Trophoblast cell (in vitro differentiated cells and primary cell): ENCODE measurements at regions not wholly inside any gene's neighbourhood (a gene's known extent, or its start where the extent isn't known, plus 50 kb on each side); places are given as distances from the start of the nearest gene placed in this dataset.

ENCODE experiments used
- DNase-seq, 2 donors: peaks; one replicate each; pipeline ENCODE4 v3.0.0-alpha.2; 2016
- H2AFZ ChIP-seq: 2 replicates; pipeline ENCODE4 v1.6.1; 2013; ENCODE audit warnings: low read length, moderate library complexity, mild to moderate bottlenecking; ENCODE audit not compliant: insufficient read depth, poor library complexity
- H2AK5ac ChIP-seq: 2 replicates; pipeline ENCODE4 v1.6.1; 2013; ENCODE audit warnings: mild to moderate bottlenecking, low read length
- H2BK120ac ChIP-seq: 2 replicates; pipeline ENCODE4 v1.6.1; 2013; ENCODE audit warnings: low read length, mild to moderate bottlenecking, moderate library complexity; ENCODE audit not compliant: insufficient read depth, poor library complexity
- H2BK12ac ChIP-seq: 2 replicates; pipeline ENCODE4 v1.6.1; 2013; ENCODE audit warnings: mild to moderate bottlenecking, low read length, moderate library complexity
- H2BK5ac ChIP-seq: 2 replicates; pipeline ENCODE4 v1.6.1; 2013; ENCODE audit warnings: low read length, low read depth, moderate library complexity, mild to moderate bottlenecking; ENCODE audit not compliant: poor library complexity
- H3K14ac ChIP-seq: 2 replicates; pipeline ENCODE4 v1.6.1; 2013; ENCODE audit warnings: mild to moderate bottlenecking, low read length
- H3K18ac ChIP-seq: 2 replicates; pipeline ENCODE4 v1.6.1; 2013; ENCODE audit warnings: mild to moderate bottlenecking, low read length
- H3K23ac ChIP-seq: 2 replicates; pipeline ENCODE4 v1.6.1; 2013; ENCODE audit warnings: low read length
- H3K27ac ChIP-seq: 2 replicates; pipeline ENCODE4 v1.5.1; 2013; ENCODE audit warnings: low read depth, mild to moderate bottlenecking, inconsistent platforms, low read length, moderate library complexity
- H3K27me3 ChIP-seq: 2 replicates; pipeline ENCODE4 v1.6.1; 2013; ENCODE audit warnings: inconsistent platforms, mild to moderate bottlenecking, low read length, moderate library complexity; ENCODE audit not compliant: insufficient read depth
- H3K36me3 ChIP-seq, 2 experiments: 1 replicate in 1 of 2; 2 replicates in 1 of 2; pipeline ENCODE4 v1.6.1; 2013; ENCODE audit warnings: low read length in 2 of 2, mild to moderate bottlenecking in 2 of 2, moderate library complexity in 1 of 2; ENCODE audit not compliant: insufficient read depth in 2 of 2, control insufficient read depth in 1 of 2
- H3K4ac ChIP-seq: 2 replicates; pipeline ENCODE4 v1.6.1; 2013; ENCODE audit warnings: low read depth, mild to moderate bottlenecking, low read length, moderate library complexity
- H3K4me1 ChIP-seq, 2 experiments: 1 replicate in 1 of 2; 2 replicates in 1 of 2; pipeline ENCODE4 v1.6.1; 2013; ENCODE audit warnings: low read length in 2 of 2, mild to moderate bottlenecking in 2 of 2, moderate library complexity in 1 of 2; ENCODE audit not compliant: insufficient read depth in 2 of 2, control insufficient read depth in 1 of 2
- H3K4me2 ChIP-seq: 2 replicates; pipeline ENCODE4 v1.6.1; 2013; ENCODE audit warnings: inconsistent platforms, mild to moderate bottlenecking, low read length, moderate library complexity
- H3K4me3 ChIP-seq: 2 replicates; pipeline ENCODE4 v1.5.1; 2013; ENCODE audit warnings: mild to moderate bottlenecking, low read depth, low read length, inconsistent platforms
- H3K79me1 ChIP-seq: one replicate; pipeline ENCODE4 v1.6.1; 2013; ENCODE audit warnings: low read length
- H3K79me2 ChIP-seq: 2 replicates; pipeline ENCODE4 v1.6.1; 2013; ENCODE audit warnings: low read length, mild to moderate bottlenecking; ENCODE audit not compliant: control insufficient read depth, insufficient read depth, poor library complexity
- H3K9ac ChIP-seq: 2 replicates; pipeline ENCODE4 v1.6.1; 2013; ENCODE audit warnings: mild to moderate bottlenecking, low read length
- H3K9me3 ChIP-seq: 2 replicates; pipeline ENCODE4 v1.6.1; 2013; ENCODE audit warnings: low read depth, mild to moderate bottlenecking, control low read depth, inconsistent platforms, low read length; ENCODE audit not compliant: insufficient read depth
- H4K12ac ChIP-seq: 2 replicates; pipeline ENCODE4 v1.6.1; 2013; ENCODE audit warnings: low read depth, mild to moderate bottlenecking, low read length, moderate library complexity
- H4K8ac ChIP-seq: 2 replicates; pipeline ENCODE4 v1.6.1; 2013; ENCODE audit warnings: low read depth, mild to moderate bottlenecking, low read length, moderate library complexity
- H4K91ac ChIP-seq: one replicate; pipeline ENCODE4 v1.6.1; 2013; ENCODE audit warnings: low read depth, mild to moderate bottlenecking, low read length, moderate library complexity
- WGBS: extraction: QIAGEN DNeasy Blood & Tissue Kit; methylation state at CpG from one replicate; pipeline ENCODE4 v1.1.7; 2013; ENCODE audit warnings: missing lambda C conversion rate; ENCODE audit not compliant: insufficient read length, insufficient coverage; ENCODE audit errors: extremely low coverage; 5-methylcytosine and 5-hydroxymethylcytosine counted together

DNA sequence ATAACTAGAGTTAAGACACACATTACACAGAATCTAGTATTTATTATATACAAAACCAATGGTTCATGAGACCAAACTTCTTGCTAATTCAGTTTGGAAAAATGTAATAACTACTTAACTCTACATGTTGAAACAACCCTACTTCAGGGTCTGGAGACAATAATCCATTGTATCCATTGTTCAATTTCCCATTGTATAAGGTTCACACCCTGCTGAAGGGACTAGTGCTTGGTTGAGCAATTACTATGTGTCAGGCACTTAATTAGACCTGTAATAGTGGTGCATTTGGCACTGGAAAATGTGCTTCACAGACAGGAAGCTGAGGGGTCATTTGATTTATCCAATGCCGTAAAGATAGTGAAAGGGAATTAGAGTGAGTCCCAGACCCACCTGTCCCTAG, 114.3 kb upstream of the PAPPA start:
- Histone ChIP-seq H3K79me1 (no peaks in the 10 kb centered on the region), H4K91ac (no peak overlapping the region), H3K4me2 (no peak overlapping the region), H3K4ac (no peak overlapping the region), H3K9ac (no peak overlapping the region), H4K12ac (no peak overlapping the region), H3K23ac (no peak overlapping the region), H3K4me1 (no peaks in the 10 kb centered on the region), H2BK12ac (no peak overlapping the region), H3K9me3 (no peaks in the 10 kb centered on the region), H3K79me2 (no peaks in the 10 kb centered on the region), H3K27ac (no peak overlapping the region), H2AFZ (no peak overlapping the region), H4K8ac (no peak overlapping the region), H3K18ac (no peak overlapping the region), H3K36me3 (no peaks in the 10 kb centered on the region), H3K14ac (no peak overlapping the region), H2AK5ac (no peak overlapping the region), H2BK5ac (no peak overlapping the region), H3K27me3 (no peaks in the 10 kb centered on the region), H3K4me3 (no peak overlapping the region), H2BK120ac (no peak overlapping the region)
- no CpG with 5 or more reads among the region's 1 CpG for WGBS
- DNase-seq, result peak in 1 of 2 donors; percentile 38

- Histone ChIP-seq H3K9me3 (no peaks in the 10 kb centered on the region), H3K14ac (no peak overlapping the region), H2BK5ac (no peak overlapping the region), H4K8ac (no peak overlapping the region), H2BK12ac (no peak overlapping the region), H3K27me3 (no peaks in the 10 kb centered on the region), H3K4me2 (no peak overlapping the region), H2BK120ac (no peak overlapping the region), H4K91ac (no peak overlapping the region), H3K4me3 (no peak overlapping the region), H2AFZ (no peak overlapping the region), H3K79me1 (no peaks in the 10 kb centered on the region), H3K23ac (no peak overlapping the region), H3K27ac (no peak overlapping the region), H3K79me2 (no peaks in the 10 kb centered on the region), H2AK5ac (no peak overlapping the region), H4K12ac (no peak overlapping the region), H3K18ac (no peak overlapping the region), H3K4ac (no peak overlapping the region), H3K4me1 (no peaks in the 10 kb centered on the region), H3K9ac (no peak overlapping the region), H3K36me3 (no peaks in the 10 kb centered on the region)
- DNase-seq, result peak in 1 of 2 donors; percentile 43
Observed at GRCh38 chr9:116039893-116040292, 113.7 kb upstream of the PAPPA start.

- no peak overlapping the region for H2BK120ac ChIP-seq
- H2AK5ac ChIP-seq, result no peak overlapping the region
- peak; percentile 96 to 98 for DNase-seq
- H3K14ac ChIP-seq, result no peak overlapping the region
- H4K91ac ChIP-seq, result no peak overlapping the region
- H3K4me1 ChIP-seq, result no peaks in the 10 kb centered on the region
- WGBS, result no CpG with 5 or more reads among the region's 2 CpGs
- no peak overlapping the region for H2AFZ ChIP-seq
- H3K9ac ChIP-seq, result no peak overlapping the region
- no peaks in the 10 kb centered on the region for H3K79me1 ChIP-seq
- no peak overlapping the region for H3K4ac ChIP-seq
- no peaks in the 10 kb centered on the region for H3K79me2 ChIP-seq
- no peak overlapping the region for H4K8ac ChIP-seq
- no peaks in the 10 kb centered on the region for H3K9me3 ChIP-seq
- H3K36me3 ChIP-seq, result no peaks in the 10 kb centered on the region
- H4K12ac ChIP-seq, result no peak overlapping the region
- no peak overlapping the region for H3K23ac ChIP-seq
- H2BK5ac ChIP-seq, result no peak overlapping the region
- no peak overlapping the region for H3K4me3 ChIP-seq
- H3K18ac ChIP-seq, result no peak overlapping the region
- H3K27me3 ChIP-seq, result no peaks in the 10 kb centered on the region
- no peak overlapping the region for H3K27ac ChIP-seq
- H2BK12ac ChIP-seq, result no peak overlapping the region
- H3K4me2 ChIP-seq, result no peak overlapping the region
Observed at GRCh38 chr9:116042321-116042720, 111.3 kb upstream of the PAPPA start.

DNA sequence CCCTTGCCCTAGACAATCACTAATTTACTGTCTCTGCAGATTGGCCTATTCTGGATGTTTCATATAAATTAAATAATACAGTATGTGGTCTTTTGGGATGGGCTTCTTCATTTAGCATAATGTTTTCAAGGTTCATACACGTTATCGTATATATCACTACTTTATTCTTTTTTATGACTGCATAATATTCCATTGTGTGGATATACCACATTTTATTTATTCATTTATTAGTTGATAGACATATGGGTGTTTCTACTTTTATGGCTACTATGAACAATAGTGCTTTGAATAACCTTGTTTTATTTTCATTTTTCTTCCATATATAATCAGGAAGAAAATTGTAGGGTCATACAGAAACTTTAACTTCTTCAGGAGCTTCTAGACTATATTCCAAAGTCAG, 108.5 kb upstream of the PAPPA start:
- H4K91ac ChIP-seq, result no peak overlapping the region
- no CpG with 5 or more reads among the region's 2 CpGs for WGBS
- H3K18ac ChIP-seq, result no peak overlapping the region
- no peaks in the 10 kb centered on the region for H3K9me3 ChIP-seq
- no peak for DNase-seq
- H3K4me3 ChIP-seq, result no peak overlapping the region
- H3K27me3 ChIP-seq, result no peaks in the 10 kb centered on the region
- H3K9ac ChIP-seq, result no peak overlapping the region
- no peak overlapping the region for H4K12ac ChIP-seq
- H3K4ac ChIP-seq, result no peak overlapping the region
- H3K36me3 ChIP-seq, result no peaks in the 10 kb centered on the region
- no peaks in the 10 kb centered on the region for H3K79me2 ChIP-seq
- H3K79me1 ChIP-seq, result no peaks in the 10 kb centered on the region
- no peaks in the 10 kb centered on the region for H3K4me1 ChIP-seq
- no peak overlapping the region for H2BK5ac ChIP-seq
- no peak overlapping the region for H2BK120ac ChIP-seq
- no peak overlapping the region for H3K27ac ChIP-seq
- no peak overlapping the region for H4K8ac ChIP-seq
- H3K4me2 ChIP-seq, result no peak overlapping the region
- no peak overlapping the region for H3K23ac ChIP-seq
- no peak overlapping the region for H2BK12ac ChIP-seq
- no peak overlapping the region for H2AK5ac ChIP-seq
- no peak overlapping the region for H3K14ac ChIP-seq
- no peak overlapping the region for H2AFZ ChIP-seq
